ENCODE measurements at regions not wholly inside any gene's neighbourhood (a gene's known extent, or its start where the extent isn't known, plus 50 kb on each side); places are given as distances from the start of the nearest gene placed in this dataset.

DNA sequence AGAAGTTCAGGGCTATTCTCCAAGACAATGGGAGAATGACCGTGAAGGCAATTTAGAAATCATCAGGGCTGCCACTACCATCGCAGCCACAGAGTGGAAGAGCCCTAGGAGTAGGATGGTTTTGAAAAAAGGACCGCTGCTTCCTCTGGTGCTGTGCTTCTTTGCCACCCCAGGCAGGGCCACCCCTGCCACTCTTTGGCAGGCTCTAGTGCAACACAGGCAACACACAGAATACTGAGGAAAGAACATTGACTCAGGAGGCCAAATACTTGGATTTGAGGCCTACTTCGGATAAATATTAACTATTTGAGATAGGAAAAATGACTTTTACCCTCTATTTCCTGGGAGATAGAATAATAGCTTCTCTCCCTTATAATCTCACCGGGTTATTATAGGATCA lies 228.9 kb upstream of the BOD1L1 start:
- no peak overlapping the region for H3K4me3 ChIP-seq
- peaks cover 4% of the 10 kb centered on the region for H3K9me2 ChIP-seq (ENCODE audit: insufficient read depth)
- no peaks in the 10 kb centered on the region for H4K20me1 ChIP-seq (replicated peaks; ENCODE audit: insufficient read depth)
- no peaks in the 10 kb centered on the region for H3K36me3 Mint-ChIP-seq (ENCODE audit: low read depth)
- H3K4me2 ChIP-seq: no peak overlapping the region
- peak overlapping the region; percentile 14; the same call in 1 of the 2 replicates for H2AFZ ChIP-seq
- no peak overlapping the region for H3K4me3 Mint-ChIP-seq
- DNase-seq (ENCODE audit: low spot score) (no peak), ATAC-seq (no peak)
- H3K4me1 Mint-ChIP-seq: peaks cover 10% of the 10 kb centered on the region
- no peaks in the 10 kb centered on the region for H3F3A ChIP-seq (replicated peaks; ENCODE audit: low read depth)
- no peaks in the 10 kb centered on the region; the same call in 2 of the 3 replicates for H3K9me3 Mint-ChIP-seq
- TF ChIP-seq POLR2AphosphoS5 (IDR thresholded peaks at IDR 0.05; ENCODE audit: low read depth): no peak
- no peak for TF ChIP-seq EZH2 (IDR thresholded peaks at IDR 0.05; ENCODE audit: low read depth, unreplicated experiment)
- TF ChIP-seq, protein P1, sequence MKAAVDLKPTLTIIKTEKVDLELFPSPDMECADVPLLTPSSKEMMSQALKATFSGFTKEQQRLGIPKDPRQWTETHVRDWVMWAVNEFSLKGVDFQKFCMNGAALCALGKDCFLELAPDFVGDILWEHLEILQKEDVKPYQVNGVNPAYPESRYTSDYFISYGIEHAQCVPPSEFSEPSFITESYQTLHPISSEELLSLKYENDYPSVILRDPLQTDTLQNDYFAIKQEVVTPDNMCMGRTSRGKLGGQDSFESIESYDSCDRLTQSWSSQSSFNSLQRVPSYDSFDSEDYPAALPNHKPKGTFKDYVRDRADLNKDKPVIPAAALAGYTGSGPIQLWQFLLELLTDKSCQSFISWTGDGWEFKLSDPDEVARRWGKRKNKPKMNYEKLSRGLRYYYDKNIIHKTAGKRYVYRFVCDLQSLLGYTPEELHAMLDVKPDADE (IDR thresholded peaks at IDR 0.05): no peak
- TF ChIP-seq, protein P2, sequence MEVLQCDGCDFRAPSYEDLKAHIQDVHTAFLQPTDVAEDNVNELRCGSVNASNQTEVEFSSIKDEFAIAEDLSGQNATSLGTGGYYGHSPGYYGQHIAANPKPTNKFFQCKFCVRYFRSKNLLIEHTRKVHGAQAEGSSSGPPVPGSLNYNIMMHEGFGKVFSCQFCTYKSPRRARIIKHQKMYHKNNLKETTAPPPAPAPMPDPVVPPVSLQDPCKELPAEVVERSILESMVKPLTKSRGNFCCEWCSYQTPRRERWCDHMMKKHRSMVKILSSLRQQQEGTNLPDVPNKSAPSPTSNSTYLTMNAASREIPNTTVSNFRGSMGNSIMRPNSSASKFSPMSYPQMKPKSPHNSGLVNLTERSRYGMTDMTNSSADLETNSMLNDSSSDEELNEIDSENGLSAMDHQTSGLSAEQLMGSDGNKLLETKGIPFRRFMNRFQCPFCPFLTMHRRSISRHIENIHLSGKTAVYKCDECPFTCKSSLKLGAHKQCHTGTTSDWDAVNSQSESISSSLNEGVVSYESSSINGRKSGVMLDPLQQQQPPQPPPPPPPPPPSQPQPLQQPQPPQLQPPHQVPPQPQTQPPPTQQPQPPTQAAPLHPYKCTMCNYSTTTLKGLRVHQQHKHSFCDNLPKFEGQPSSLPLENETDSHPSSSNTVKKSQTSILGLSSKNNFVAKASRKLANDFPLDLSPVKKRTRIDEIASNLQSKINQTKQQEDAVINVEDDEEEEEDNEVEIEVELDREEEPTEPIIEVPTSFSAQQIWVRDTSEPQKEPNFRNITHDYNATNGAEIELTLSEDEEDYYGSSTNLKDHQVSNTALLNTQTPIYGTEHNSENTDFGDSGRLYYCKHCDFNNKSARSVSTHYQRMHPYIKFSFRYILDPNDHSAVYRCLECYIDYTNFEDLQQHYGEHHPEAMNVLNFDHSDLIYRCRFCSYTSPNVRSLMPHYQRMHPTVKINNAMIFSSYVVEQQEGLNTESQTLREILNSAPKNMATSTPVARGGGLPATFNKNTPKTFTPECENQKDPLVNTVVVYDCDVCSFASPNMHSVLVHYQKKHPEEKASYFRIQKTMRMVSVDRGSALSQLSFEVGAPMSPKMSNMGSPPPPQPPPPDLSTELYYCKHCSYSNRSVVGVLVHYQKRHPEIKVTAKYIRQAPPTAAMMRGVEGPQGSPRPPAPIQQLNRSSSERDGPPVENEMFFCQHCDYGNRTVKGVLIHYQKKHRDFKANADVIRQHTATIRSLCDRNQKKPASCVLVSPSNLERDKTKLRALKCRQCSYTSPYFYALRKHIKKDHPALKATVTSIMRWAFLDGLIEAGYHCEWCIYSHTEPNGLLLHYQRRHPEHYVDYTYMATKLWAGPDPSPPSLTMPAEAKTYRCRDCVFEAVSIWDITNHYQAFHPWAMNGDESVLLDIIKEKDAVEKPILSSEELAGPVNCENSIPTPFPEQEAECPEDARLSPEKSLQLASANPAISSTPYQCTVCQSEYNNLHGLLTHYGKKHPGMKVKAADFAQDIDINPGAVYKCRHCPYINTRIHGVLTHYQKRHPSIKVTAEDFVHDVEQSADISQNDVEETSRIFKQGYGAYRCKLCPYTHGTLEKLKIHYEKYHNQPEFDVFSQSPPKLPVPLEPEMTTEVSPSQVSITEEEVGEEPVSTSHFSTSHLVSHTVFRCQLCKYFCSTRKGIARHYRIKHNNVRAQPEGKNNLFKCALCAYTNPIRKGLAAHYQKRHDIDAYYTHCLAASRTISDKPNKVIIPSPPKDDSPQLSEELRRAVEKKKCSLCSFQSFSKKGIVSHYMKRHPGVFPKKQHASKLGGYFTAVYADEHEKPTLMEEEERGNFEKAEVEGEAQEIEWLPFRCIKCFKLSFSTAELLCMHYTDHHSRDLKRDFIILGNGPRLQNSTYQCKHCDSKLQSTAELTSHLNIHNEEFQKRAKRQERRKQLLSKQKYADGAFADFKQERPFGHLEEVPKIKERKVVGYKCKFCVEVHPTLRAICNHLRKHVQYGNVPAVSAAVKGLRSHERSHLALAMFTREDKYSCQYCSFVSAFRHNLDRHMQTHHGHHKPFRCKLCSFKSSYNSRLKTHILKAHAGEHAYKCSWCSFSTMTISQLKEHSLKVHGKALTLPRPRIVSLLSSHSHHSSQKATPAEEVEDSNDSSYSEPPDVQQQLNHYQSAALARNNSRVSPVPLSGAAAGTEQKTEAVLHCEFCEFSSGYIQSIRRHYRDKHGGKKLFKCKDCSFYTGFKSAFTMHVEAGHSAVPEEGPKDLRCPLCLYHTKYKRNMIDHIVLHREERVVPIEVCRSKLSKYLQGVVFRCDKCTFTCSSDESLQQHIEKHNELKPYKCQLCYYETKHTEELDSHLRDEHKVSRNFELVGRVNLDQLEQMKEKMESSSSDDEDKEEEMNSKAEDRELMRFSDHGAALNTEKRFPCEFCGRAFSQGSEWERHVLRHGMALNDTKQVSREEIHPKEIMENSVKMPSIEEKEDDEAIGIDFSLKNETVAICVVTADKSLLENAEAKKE (CRISPR knock-in tag; IDR thresholded peaks at IDR 0.05): no peak
- TF ChIP-seq EZH2phosphoT487 (IDR thresholded peaks at IDR 0.05; ENCODE audit: unreplicated experiment): no peak
- TF ChIP-seq ZNF331 (CRISPR knock-in tag; IDR thresholded peaks at IDR 0.05; ENCODE audit: low read depth): no peak
- no peak for TF ChIP-seq NANOG (IDR thresholded peaks at IDR 0.05; ENCODE audit: borderline replicate concordance)
- TF ChIP-seq CREB1 (CRISPR knock-in tag; IDR thresholded peaks at IDR 0.05; ENCODE audit: low read depth): no peak
- TF ChIP-seq STAT1 (IDR thresholded peaks at IDR 0.05; ENCODE audit: unreplicated experiment): no peak
- TF ChIP-seq, protein P3, sequence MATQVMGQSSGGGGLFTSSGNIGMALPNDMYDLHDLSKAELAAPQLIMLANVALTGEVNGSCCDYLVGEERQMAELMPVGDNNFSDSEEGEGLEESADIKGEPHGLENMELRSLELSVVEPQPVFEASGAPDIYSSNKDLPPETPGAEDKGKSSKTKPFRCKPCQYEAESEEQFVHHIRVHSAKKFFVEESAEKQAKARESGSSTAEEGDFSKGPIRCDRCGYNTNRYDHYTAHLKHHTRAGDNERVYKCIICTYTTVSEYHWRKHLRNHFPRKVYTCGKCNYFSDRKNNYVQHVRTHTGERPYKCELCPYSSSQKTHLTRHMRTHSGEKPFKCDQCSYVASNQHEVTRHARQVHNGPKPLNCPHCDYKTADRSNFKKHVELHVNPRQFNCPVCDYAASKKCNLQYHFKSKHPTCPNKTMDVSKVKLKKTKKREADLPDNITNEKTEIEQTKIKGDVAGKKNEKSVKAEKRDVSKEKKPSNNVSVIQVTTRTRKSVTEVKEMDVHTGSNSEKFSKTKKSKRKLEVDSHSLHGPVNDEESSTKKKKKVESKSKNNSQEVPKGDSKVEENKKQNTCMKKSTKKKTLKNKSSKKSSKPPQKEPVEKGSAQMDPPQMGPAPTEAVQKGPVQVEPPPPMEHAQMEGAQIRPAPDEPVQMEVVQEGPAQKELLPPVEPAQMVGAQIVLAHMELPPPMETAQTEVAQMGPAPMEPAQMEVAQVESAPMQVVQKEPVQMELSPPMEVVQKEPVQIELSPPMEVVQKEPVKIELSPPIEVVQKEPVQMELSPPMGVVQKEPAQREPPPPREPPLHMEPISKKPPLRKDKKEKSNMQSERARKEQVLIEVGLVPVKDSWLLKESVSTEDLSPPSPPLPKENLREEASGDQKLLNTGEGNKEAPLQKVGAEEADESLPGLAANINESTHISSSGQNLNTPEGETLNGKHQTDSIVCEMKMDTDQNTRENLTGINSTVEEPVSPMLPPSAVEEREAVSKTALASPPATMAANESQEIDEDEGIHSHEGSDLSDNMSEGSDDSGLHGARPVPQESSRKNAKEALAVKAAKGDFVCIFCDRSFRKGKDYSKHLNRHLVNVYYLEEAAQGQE (IDR thresholded peaks at IDR 0.05; ENCODE audit: unreplicated experiment): no peak
- no peaks in the 10 kb centered on the region for H3K36me3 ChIP-seq (ENCODE audit: insufficient read depth)
- no peaks in the 10 kb centered on the region for H3K27me3 Mint-ChIP-seq (ENCODE audit: insufficient read depth, low read depth, poor library complexity)
- no peaks in the 10 kb centered on the region for H3K79me2 ChIP-seq (replicated peaks; ENCODE audit: insufficient read depth)
- H3K27me3 ChIP-seq (ENCODE audit: insufficient read depth): no peaks in the 10 kb centered on the region
- H3K27ac Mint-ChIP-seq: no peak overlapping the region
- no peak overlapping the region for H3K27ac ChIP-seq (ENCODE audit: low read depth)
- no peaks in the 10 kb centered on the region; the same call in 1 of the 2 replicates for H3K4me1 ChIP-seq (ENCODE audit: insufficient read depth)

Measured in GM23338 (cell line).